ENCODE measurements at regions not wholly inside any gene's neighbourhood (a gene's known extent, or its start where the extent isn't known, plus 50 kb on each side); places are given as distances from the start of the nearest gene placed in this dataset.

GRCh38 chr3:152978152-152978551 lies 143.2 kb downstream of the P2RY1 start:
- intact Hi-C loops (cut with micrococcal nuclease) = no loop called here
- no peaks in the 10 kb centered on the region for H3K9me3 ChIP-seq (replicated peaks; ENCODE audit: control insufficient read depth, insufficient read depth, low read length)
- BruUV-seq (replicated peaks) = no TSS peak
- dilution Hi-C loops (cut with MboI; ENCODE audit: extremely low pct_ligation_motif_present, low sequenced_read_pairs) = no loop called here
- H3K9me1 ChIP-seq (replicated peaks; ENCODE audit: control insufficient read depth, extremely low read depth, insufficient read depth, low read length) = no peaks in the 10 kb centered on the region
- no peaks in the 10 kb centered on the region for H3K79me2 ChIP-seq (ENCODE audit: control insufficient read depth, insufficient read depth, low read length)
- no peak for TF ChIP-seq FOS (IDR thresholded peaks at IDR 0.05; ENCODE audit: borderline replicate concordance, insufficient read depth, low read length)
- TF ChIP-seq POLR2A (IDR thresholded peaks at IDR 0.05; ENCODE audit: low read depth, low read length) = no peak
- TF ChIP-seq EZH2 (IDR thresholded peaks at IDR 0.05; ENCODE audit: borderline replicate concordance, low read depth, low read length, severe bottlenecking) = no peak
- no peak for TF ChIP-seq JUN (IDR thresholded peaks at IDR 0.05; ENCODE audit: borderline replicate concordance, insufficient read depth, insufficient read length, low read depth)
- TF ChIP-seq POLR2AphosphoS5 (IDR thresholded peaks at IDR 0.05; ENCODE audit: insufficient read depth, low read depth, low read length) = no peak
- TF ChIP-seq GATA2 (IDR thresholded peaks at IDR 0.05; ENCODE audit: insufficient read depth, insufficient read length, low read depth, low read length) = no peak
- TF ChIP-seq CTCF (IDR thresholded peaks at IDR 0.05; ENCODE audit: extremely low read depth in 1 of 2, insufficient read depth in 1 of 2, low read depth in 1 of 2, low read length in 2 of 2) = no peak
- no peak for TF ChIP-seq MAX (IDR thresholded peaks at IDR 0.05; ENCODE audit: insufficient read depth, insufficient read length)
- TF ChIP-seq MYC (IDR thresholded peaks at IDR 0.05; ENCODE audit: low read depth, low read length) = no peak
- no peaks in the 10 kb centered on the region for H3K36me3 ChIP-seq (ENCODE audit: control insufficient read depth in 2 of 2, extremely low read depth in 1 of 2, insufficient read depth in 2 of 2, low read length in 2 of 2)
- no peak for FAIRE-seq
- H3K9ac ChIP-seq (replicated peaks; ENCODE audit: extremely low read depth, insufficient read depth, low read length) = no peak overlapping the region
- H4K20me1 ChIP-seq (replicated peaks; ENCODE audit: control insufficient read depth, extremely low read depth, insufficient read depth, low read length) = no peaks in the 10 kb centered on the region
- H3K4me3 ChIP-seq (replicated peaks in 1 of 3; ENCODE audit: insufficient read depth in 1 of 3, low read depth in 1 of 3, low read length in 3 of 3) = no peak overlapping the region
- CTCF ChIA-PET = no interaction called here
- H3K27me3 ChIP-seq (ENCODE audit: control insufficient read depth in 2 of 2, insufficient read depth in 2 of 2, low read length in 2 of 2) = no peaks in the 10 kb centered on the region
- no peak overlapping the region for H3K4me2 ChIP-seq (ENCODE audit: insufficient read depth, low read length)
- no peak overlapping the region for H2AFZ ChIP-seq (ENCODE audit: low read depth, low read length)
- no peak overlapping the region for H3K27ac ChIP-seq (ENCODE audit: insufficient read depth, low read depth, low read length)
- DNase-seq (ENCODE audit: low read depth, low spot score) = no peak
- H3K4me1 ChIP-seq (ENCODE audit: control insufficient read depth, extremely low read depth, insufficient read depth, low read length) = no peaks in the 10 kb centered on the region
- POLR2A ChIA-PET = no interaction called here
